ENCODE measurements at regions not wholly inside any gene's neighbourhood (a gene's known extent, or its start where the extent isn't known, plus 50 kb on each side); places are given as distances from the start of the nearest gene placed in this dataset.

DNA sequence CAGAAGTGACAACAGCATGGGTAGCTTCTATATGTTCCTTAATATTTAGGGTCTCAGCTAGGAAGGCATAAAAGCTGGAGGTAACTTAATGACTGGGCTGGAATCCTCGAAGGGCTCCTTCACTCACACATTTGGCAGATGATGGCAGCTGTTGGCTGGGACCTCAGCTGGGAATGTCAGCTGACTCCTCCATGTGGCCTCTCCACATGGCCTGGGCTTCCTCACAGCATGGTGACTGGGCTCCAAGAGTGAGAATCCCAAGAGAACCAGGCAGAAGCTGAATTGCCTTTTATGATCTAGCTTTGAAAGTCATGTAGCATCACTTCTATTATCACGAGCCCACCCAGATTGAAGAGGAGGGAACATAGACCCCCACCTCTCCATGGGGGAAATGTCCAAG, 54.9 kb downstream of the TET3 start:
- no peaks in the 10 kb centered on the region for H3K9me2 ChIP-seq (replicated peaks; ENCODE audit: insufficient read depth, low read length)
- TF ChIP-seq EZH2phosphoT487 (conservative IDR thresholded peaks at IDR 0.05; ENCODE audit: low read length): no peak
- TF ChIP-seq, protein P1, sequence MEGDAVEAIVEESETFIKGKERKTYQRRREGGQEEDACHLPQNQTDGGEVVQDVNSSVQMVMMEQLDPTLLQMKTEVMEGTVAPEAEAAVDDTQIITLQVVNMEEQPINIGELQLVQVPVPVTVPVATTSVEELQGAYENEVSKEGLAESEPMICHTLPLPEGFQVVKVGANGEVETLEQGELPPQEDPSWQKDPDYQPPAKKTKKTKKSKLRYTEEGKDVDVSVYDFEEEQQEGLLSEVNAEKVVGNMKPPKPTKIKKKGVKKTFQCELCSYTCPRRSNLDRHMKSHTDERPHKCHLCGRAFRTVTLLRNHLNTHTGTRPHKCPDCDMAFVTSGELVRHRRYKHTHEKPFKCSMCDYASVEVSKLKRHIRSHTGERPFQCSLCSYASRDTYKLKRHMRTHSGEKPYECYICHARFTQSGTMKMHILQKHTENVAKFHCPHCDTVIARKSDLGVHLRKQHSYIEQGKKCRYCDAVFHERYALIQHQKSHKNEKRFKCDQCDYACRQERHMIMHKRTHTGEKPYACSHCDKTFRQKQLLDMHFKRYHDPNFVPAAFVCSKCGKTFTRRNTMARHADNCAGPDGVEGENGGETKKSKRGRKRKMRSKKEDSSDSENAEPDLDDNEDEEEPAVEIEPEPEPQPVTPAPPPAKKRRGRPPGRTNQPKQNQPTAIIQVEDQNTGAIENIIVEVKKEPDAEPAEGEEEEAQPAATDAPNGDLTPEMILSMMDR (IDR thresholded peaks at IDR 0.05; ENCODE audit: insufficient read depth, low read length, poor library complexity, severe bottlenecking): no peak
- no peak overlapping the region for H3K9ac ChIP-seq (ENCODE audit: low read length)
- no peak overlapping the region for H2AFZ ChIP-seq (ENCODE audit: low read depth, low read length, severe bottlenecking)
- no peaks in the 10 kb centered on the region for H3K9me3 ChIP-seq (ENCODE audit: insufficient read depth, low read length)
- no peaks in the 10 kb centered on the region for H3F3A ChIP-seq (ENCODE audit: insufficient read depth)
- H3K36me3 ChIP-seq (ENCODE audit: low read length): no peaks in the 10 kb centered on the region
- no peak overlapping the region for H3K4me2 ChIP-seq (ENCODE audit: low read depth, low read length, poor library complexity, severe bottlenecking)
- no peaks in the 10 kb centered on the region for H4K20me1 ChIP-seq (ENCODE audit: low read depth, low read length)
- H3K27ac ChIP-seq (ENCODE audit: low read depth, low read length): no peak overlapping the region
- H3K79me2 ChIP-seq (ENCODE audit: insufficient read depth, low read length): peaks cover 93% of the 10 kb centered on the region
- H3K27me3 ChIP-seq (ENCODE audit: low read length): no peaks in the 10 kb centered on the region
- H3K4me3 ChIP-seq (ENCODE audit: insufficient read depth, low read length, poor library complexity, severe bottlenecking): no peak overlapping the region

DNA sequence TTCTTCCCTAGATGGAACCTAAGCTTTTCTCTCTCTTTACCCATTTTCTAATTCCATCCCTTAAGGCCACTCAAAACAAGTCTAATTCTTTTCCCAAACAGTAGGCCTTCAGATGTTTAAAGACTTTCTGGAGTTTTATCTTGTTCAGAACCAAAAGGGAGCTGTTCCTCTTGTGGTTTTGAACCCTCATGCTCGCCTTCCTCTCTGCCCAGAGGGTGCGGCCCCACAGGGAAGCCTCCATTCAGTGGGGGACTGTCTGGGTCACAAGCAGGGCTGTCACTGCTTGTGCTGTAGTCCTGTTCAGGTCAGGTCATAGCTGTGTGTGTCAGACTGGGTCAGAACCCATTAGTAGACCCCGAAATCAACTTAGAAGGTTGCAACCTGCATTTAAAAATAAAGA, 56.5 kb downstream of the TET3 start:
- Histone ChIP-seq H3K4me2 (ENCODE audit: low read depth, low read length, poor library complexity, severe bottlenecking) (no peak overlapping the region), H3F3A (ENCODE audit: insufficient read depth) (no peaks in the 10 kb centered on the region), H3K9me3 (ENCODE audit: insufficient read depth, low read length) (no peaks in the 10 kb centered on the region), H3K79me2 (ENCODE audit: insufficient read depth, low read length) (peaks cover 86% of the 10 kb centered on the region), H3K27me3 (ENCODE audit: low read length) (no peaks in the 10 kb centered on the region), H3K4me3 (ENCODE audit: insufficient read depth, low read length, poor library complexity, severe bottlenecking) (no peak overlapping the region), H2AFZ (ENCODE audit: low read depth, low read length, severe bottlenecking) (no peak overlapping the region), H3K36me3 (ENCODE audit: low read length) (no peaks in the 10 kb centered on the region), H3K27ac (ENCODE audit: low read depth, low read length) (no peak overlapping the region), H4K20me1 (ENCODE audit: low read depth, low read length) (no peaks in the 10 kb centered on the region), H3K9ac (ENCODE audit: low read length) (no peak overlapping the region), H3K9me2 (replicated peaks; ENCODE audit: insufficient read depth, low read length) (no peaks in the 10 kb centered on the region)
- no peak for TF ChIP-seq EZH2phosphoT487 (conservative IDR thresholded peaks at IDR 0.05; ENCODE audit: low read length)
- TF ChIP-seq, protein P1 (IDR thresholded peaks at IDR 0.05; ENCODE audit: insufficient read depth, low read length, poor library complexity, severe bottlenecking): no peak

DNA sequence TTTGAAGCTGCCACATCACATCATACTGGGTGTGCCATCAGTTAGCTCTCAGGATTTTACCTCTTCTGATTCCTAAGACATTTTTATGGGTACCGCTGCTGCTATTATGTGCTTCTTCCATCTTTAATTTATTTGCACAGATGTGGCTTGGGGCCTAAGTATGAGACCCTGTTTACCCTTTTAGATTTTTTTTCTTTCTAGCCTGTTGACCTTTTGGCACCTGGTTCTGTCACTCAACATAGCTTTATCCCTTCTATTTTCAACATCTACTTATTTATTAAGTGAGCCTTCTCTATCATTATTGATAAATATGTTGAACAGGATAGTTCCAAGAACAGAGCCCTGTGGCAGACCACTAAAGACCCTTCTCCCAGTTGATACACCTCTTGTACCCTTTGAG, 57.0 kb downstream of the TET3 start:
- Histone ChIP-seq H3K9ac (ENCODE audit: low read length) (no peak overlapping the region), H3K27me3 (ENCODE audit: low read length) (no peaks in the 10 kb centered on the region), H3K4me2 (ENCODE audit: low read depth, low read length, poor library complexity, severe bottlenecking) (no peak overlapping the region), H4K20me1 (ENCODE audit: low read depth, low read length) (no peaks in the 10 kb centered on the region), H3K27ac (ENCODE audit: low read depth, low read length) (no peak overlapping the region), H3K79me2 (ENCODE audit: insufficient read depth, low read length) (peaks cover 80% of the 10 kb centered on the region), H3K9me2 (replicated peaks; ENCODE audit: insufficient read depth, low read length) (no peaks in the 10 kb centered on the region), H2AFZ (ENCODE audit: low read depth, low read length, severe bottlenecking) (no peak overlapping the region), H3K36me3 (ENCODE audit: low read length) (no peaks in the 10 kb centered on the region), H3K4me3 (ENCODE audit: insufficient read depth, low read length, poor library complexity, severe bottlenecking) (no peak overlapping the region), H3K9me3 (ENCODE audit: insufficient read depth, low read length) (no peaks in the 10 kb centered on the region), H3F3A (ENCODE audit: insufficient read depth) (no peaks in the 10 kb centered on the region)
- no peak for TF ChIP-seq EZH2phosphoT487 (conservative IDR thresholded peaks at IDR 0.05; ENCODE audit: low read length)
- TF ChIP-seq, protein P1 (IDR thresholded peaks at IDR 0.05; ENCODE audit: insufficient read depth, low read length, poor library complexity, severe bottlenecking): no peak
